ENCODE measurements at regions not wholly inside any gene's neighbourhood (a gene's known extent, or its start where the extent isn't known, plus 50 kb on each side); places are given as distances from the start of the nearest gene placed in this dataset.
"Not testable (repeated sequence)": the region's sequence is repeated elsewhere in the genome, so short reads cannot be mapped to it uniquely, and the experiment has no call there.

- DNase-seq (ENCODE audit: low read depth): no peak
Observed at GRCh38 chr5:74461251-74461650, 179.3 kb downstream of the ENC1 start.

- DNase-seq (ENCODE audit: low read depth): no peak
Observed at GRCh38 chr5:74460694-74461093, 179.8 kb downstream of the ENC1 start.

GRCh38 chr5:74459984-74460383 is 180.5 kb downstream of the ENC1 start:
- DNase-seq (ENCODE audit: low read depth): no peak

- no peak for DNase-seq (ENCODE audit: low read depth)
Observed at GRCh38 chr5:74457876-74458275, 182.7 kb downstream of the ENC1 start.

GRCh38 chr5:74454263-74455030 is 186.1 kb downstream of the ENC1 start:
- no peak for DNase-seq (ENCODE audit: low read depth)

GRCh38 chr5:74452856-74453255 is 187.7 kb downstream of the ENC1 start:
- DNase-seq (ENCODE audit: low read depth): no peak

- DNase-seq (ENCODE audit: low read depth): no peak
Observed at GRCh38 chr5:74450095-74450494, 190.4 kb downstream of the ENC1 start.

- no peak for DNase-seq (ENCODE audit: low read depth)
Observed at GRCh38 chr5:74446725-74447241, 193.7 kb downstream of the ENC1 start.

- DNase-seq (ENCODE audit: low read depth): no peak
Observed at GRCh38 chr5:74442466-74442865, 198.1 kb downstream of the ENC1 start.

- no peak for DNase-seq (ENCODE audit: low read depth)
Observed at GRCh38 chr5:74441616-74442015, 198.9 kb downstream of the ENC1 start.

GRCh38 chr5:74440341-74440740 is 200.2 kb downstream of the ENC1 start:
- no peak for DNase-seq (ENCODE audit: low read depth)

- not testable (repeated sequence) for DNase-seq (ENCODE audit: low read depth)
Observed at GRCh38 chr5:74437870-74438269, 202.7 kb downstream of the ENC1 start.

- DNase-seq (ENCODE audit: low read depth): no peak
Observed at GRCh38 chr5:74433896-74434829, 206.4 kb downstream of the ENC1 start.

GRCh38 chr5:74433255-74433895 is 207.2 kb downstream of the ENC1 start:
- no peak for DNase-seq (ENCODE audit: low read depth)

- no peak for DNase-seq (ENCODE audit: low read depth)
Observed at GRCh38 chr5:74432721-74433120, 207.8 kb downstream of the ENC1 start.

- DNase-seq (ENCODE audit: low read depth): no peak
Observed at GRCh38 chr5:74432216-74432615, 208.3 kb downstream of the ENC1 start.

- DNase-seq (ENCODE audit: low read depth): no peak
Observed at GRCh38 chr5:74431290-74431669, 209.2 kb downstream of the ENC1 start.

GRCh38 chr5:74430631-74431289 is 209.8 kb downstream of the ENC1 start:
- no peak for DNase-seq (ENCODE audit: low read depth)

GRCh38 chr5:74429495-74429894 is 211.0 kb downstream of the ENC1 start:
- no peak for DNase-seq (ENCODE audit: low read depth)

- DNase-seq (ENCODE audit: low read depth): no peak
Observed at GRCh38 chr5:74428876-74429275, 211.7 kb downstream of the ENC1 start.

GRCh38 chr5:74428275-74428674 is 212.3 kb downstream of the ENC1 start:
- no peak for DNase-seq (ENCODE audit: low read depth)

- DNase-seq (ENCODE audit: low read depth): no peak
Observed at GRCh38 chr5:74426506-74426905, 214.0 kb downstream of the ENC1 start.

Data from stimulated activated CD8-positive, alpha-beta memory T cell treated with anti-CD3 and anti-CD28 coated beads, Interleukin-4, amount 100 ng/mL, for 24 hours (primary cell).